NCI-H774 (cell line): ENCODE measurements at regions not wholly inside any gene's neighbourhood (a gene's known extent, or its start where the extent isn't known, plus 50 kb on each side); places are given as distances from the start of the nearest gene placed in this dataset.
"Not testable (repeated sequence)": the region's sequence is repeated elsewhere in the genome, so short reads cannot be mapped to it uniquely, and the experiment has no call there.

Experiments
- DNase-seq: peaks from one replicate; lab custom pipeline; 2025; lab: John Stamatoyannopoulos, UW

- no peak for DNase-seq
Measured at GRCh38 chr6:12618296-12618695, 98.3 kb upstream of the PHACTR1 start.

GRCh38 chr6:12621754-12622153 lies 94.8 kb upstream of the PHACTR1 start:
- no peak for DNase-seq

- no peak for DNase-seq
Measured at GRCh38 chr6:12622566-12622965, 94.0 kb upstream of the PHACTR1 start.

- DNase-seq, result no peak
Measured at GRCh38 chr6:12624142-12624837, 92.3 kb upstream of the PHACTR1 start.

GRCh38 chr6:12627053-12627452 lies 89.5 kb upstream of the PHACTR1 start:
- DNase-seq, result no peak

- no peak for DNase-seq
Measured at GRCh38 chr6:12628327-12628726, 88.2 kb upstream of the PHACTR1 start.

GRCh38 chr6:12633746-12634145 lies 82.8 kb upstream of the PHACTR1 start:
- not testable (repeated sequence) for DNase-seq

GRCh38 chr6:12635375-12635774 lies 81.2 kb upstream of the PHACTR1 start:
- DNase-seq, result no peak

GRCh38 chr6:12635813-12636212 lies 80.8 kb upstream of the PHACTR1 start:
- DNase-seq, result no peak

GRCh38 chr6:12636336-12636735 lies 80.2 kb upstream of the PHACTR1 start:
- DNase-seq, result no peak

- no peak for DNase-seq
Measured at GRCh38 chr6:12637960-12638641, 78.5 kb upstream of the PHACTR1 start.

GRCh38 chr6:12640438-12640837 lies 76.1 kb upstream of the PHACTR1 start:
- DNase-seq, result no peak

- not testable (repeated sequence) for DNase-seq
Measured at GRCh38 chr6:12641785-12642184, 74.8 kb upstream of the PHACTR1 start.

- DNase-seq, result no peak
Measured at GRCh38 chr6:12645941-12646340, 70.6 kb upstream of the PHACTR1 start.

- DNase-seq, result no peak
Measured at GRCh38 chr6:12648171-12648570, 68.4 kb upstream of the PHACTR1 start.

GRCh38 chr6:12649325-12649724 lies 67.2 kb upstream of the PHACTR1 start:
- no peak for DNase-seq

GRCh38 chr6:12653486-12653885 lies 63.1 kb upstream of the PHACTR1 start:
- DNase-seq, result no peak

GRCh38 chr6:12654107-12654506 lies 62.5 kb upstream of the PHACTR1 start:
- no peak for DNase-seq

GRCh38 chr6:12654514-12654913 lies 62.1 kb upstream of the PHACTR1 start:
- DNase-seq, result no peak

GRCh38 chr6:12656906-12657305 lies 59.7 kb upstream of the PHACTR1 start:
- DNase-seq, result no peak

GRCh38 chr6:12657884-12658283 lies 58.7 kb upstream of the PHACTR1 start:
- DNase-seq, result no peak

- no peak for DNase-seq
Measured at GRCh38 chr6:12661432-12662089, 55.0 kb upstream of the PHACTR1 start.
